AG04450 (cell line): ENCODE measurements at regions not wholly inside any gene's neighbourhood (a gene's known extent, or its start where the extent isn't known, plus 50 kb on each side); places are given as distances from the start of the nearest gene placed in this dataset.

Experiments used
- CTCF ChIA-PET: fragments of 300-600, 350-600 bp; formaldehyde crosslinking; extraction: SDS; loops from one replicate; lab custom pipeline; 2022; ENCODE audit warnings: antibody characterized with exemption, inconsistent platforms; lab: Charles Lee
- POLR2A ChIA-PET: fragments of 350-600 bp; formaldehyde crosslinking; extraction: SDS; loops from one replicate; lab custom pipeline; 2021; ENCODE audit warnings: antibody characterized with exemption, inconsistent platforms; lab: Yijun Ruan, JAX
- DNase-seq: peaks from one replicate; pipeline ENCODE4 v3.0.0-alpha.2; 2011; ENCODE audit warnings: low read depth, low spot score
- H3K27ac ChIP-seq: one replicate; pipeline ENCODE4 v1.5.1; 2012; ENCODE audit warnings: low read depth, low read length, control low read depth
- H3K27me3 ChIP-seq: one replicate; pipeline ENCODE4 v1.6.0; 2012; ENCODE audit warnings: low read length; ENCODE audit not compliant: control insufficient read depth, insufficient read depth
- H3K4me3 ChIP-seq: 2 replicates; pipeline ENCODE4 v1.5.1; 2011; ENCODE audit warnings: mild to moderate bottlenecking, low read depth, low read length, control low read depth
- H3K9me3 ChIP-seq: 2 replicates; pipeline ENCODE4 v1.5.1; 2012; ENCODE audit warnings: low read length; ENCODE audit not compliant: control insufficient read depth, insufficient read depth
- TF ChIP-seq, protein P1 (sequence below): IDR thresholded peaks from 2 replicates; pipeline ENCODE4 v1.5.1; 2011; ENCODE audit warnings: low read depth, low read length, control low read depth, inconsistent platforms

DNA sequence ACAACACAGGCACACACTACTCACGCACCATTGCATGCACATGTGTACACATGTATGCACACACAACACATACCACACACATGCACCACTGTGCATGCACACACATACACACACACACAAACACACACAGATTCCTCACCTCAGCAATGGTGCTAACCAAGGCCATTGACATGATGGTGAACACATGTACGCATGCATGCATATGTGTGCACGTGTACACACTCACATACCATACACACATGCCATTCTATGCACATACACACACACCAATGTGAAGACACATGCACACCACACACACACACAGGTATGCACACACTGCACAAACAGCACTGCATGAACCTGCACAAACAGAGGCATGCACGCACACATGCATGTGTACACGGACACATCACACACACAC lies 976.0 kb downstream of the DCDC2C start:
- DNase-seq: no peak
- TF ChIP-seq, protein P1, sequence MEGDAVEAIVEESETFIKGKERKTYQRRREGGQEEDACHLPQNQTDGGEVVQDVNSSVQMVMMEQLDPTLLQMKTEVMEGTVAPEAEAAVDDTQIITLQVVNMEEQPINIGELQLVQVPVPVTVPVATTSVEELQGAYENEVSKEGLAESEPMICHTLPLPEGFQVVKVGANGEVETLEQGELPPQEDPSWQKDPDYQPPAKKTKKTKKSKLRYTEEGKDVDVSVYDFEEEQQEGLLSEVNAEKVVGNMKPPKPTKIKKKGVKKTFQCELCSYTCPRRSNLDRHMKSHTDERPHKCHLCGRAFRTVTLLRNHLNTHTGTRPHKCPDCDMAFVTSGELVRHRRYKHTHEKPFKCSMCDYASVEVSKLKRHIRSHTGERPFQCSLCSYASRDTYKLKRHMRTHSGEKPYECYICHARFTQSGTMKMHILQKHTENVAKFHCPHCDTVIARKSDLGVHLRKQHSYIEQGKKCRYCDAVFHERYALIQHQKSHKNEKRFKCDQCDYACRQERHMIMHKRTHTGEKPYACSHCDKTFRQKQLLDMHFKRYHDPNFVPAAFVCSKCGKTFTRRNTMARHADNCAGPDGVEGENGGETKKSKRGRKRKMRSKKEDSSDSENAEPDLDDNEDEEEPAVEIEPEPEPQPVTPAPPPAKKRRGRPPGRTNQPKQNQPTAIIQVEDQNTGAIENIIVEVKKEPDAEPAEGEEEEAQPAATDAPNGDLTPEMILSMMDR: no peak
- Histone ChIP-seq H3K27ac (no peak overlapping the region), H3K4me3 (no peak overlapping the region), H3K27me3 (no peaks in the 10 kb centered on the region), H3K9me3 (peaks cover 30% of the 10 kb centered on the region)
- POLR2A ChIA-PET: no interaction called here
- CTCF ChIA-PET: no interaction called here

DNA sequence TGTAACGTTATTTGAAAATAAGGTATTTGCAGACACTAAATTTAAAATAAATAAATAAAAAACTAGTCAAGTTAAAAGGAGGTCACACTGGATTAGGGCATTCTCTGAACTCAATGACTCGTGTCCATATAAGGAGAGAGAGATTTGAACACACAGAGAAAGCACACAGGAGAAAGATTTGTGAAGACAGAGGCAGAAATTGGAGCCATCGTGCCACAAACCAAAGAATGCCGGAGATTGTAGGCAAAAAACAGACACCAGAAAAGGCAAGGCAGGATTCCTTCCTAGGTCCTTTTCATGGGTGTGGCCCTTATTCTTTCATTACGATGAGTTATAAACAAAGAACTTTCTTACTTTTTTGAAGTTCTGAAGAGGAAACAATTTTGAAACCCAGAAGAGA lies 981.5 kb downstream of the DCDC2C start:
- no peak for DNase-seq
- Histone ChIP-seq H3K27ac (no peak overlapping the region), H3K9me3 (peaks cover 7% of the 10 kb centered on the region), H3K27me3 (no peaks in the 10 kb centered on the region), H3K4me3 (no peak overlapping the region)
- ChIA-PET POLR2A (no interaction called here), CTCF (no interaction called here)
- TF ChIP-seq, protein P1: no peak

DNA sequence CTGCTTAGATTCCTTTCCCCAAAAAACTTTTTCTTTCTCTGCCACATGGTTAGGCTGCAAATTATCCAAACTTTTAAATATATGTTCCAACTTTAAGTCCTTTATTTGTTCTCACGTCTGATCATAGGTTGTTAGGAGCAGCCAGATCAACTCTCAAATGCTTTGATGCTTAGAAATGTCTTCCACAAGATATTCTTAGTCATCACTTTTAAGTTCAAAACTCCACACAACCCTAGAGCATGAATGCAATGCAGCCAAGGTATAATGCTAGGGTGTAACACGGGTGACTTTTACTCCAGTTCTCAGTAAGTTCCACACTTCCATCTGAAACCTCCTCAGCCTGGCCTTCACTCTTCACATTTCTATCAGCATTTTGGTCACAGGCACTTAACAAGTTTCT lies 987.5 kb downstream of the DCDC2C start:
- TF ChIP-seq, protein P1: no peak
- ChIA-PET CTCF (no interaction called here), POLR2A (no interaction called here)
- no peak overlapping the region for H3K27ac ChIP-seq
- H3K4me3 ChIP-seq: no peak overlapping the region
- DNase-seq: no peak
- no peaks in the 10 kb centered on the region for H3K27me3 ChIP-seq
- peaks cover 10% of the 10 kb centered on the region for H3K9me3 ChIP-seq

DNA sequence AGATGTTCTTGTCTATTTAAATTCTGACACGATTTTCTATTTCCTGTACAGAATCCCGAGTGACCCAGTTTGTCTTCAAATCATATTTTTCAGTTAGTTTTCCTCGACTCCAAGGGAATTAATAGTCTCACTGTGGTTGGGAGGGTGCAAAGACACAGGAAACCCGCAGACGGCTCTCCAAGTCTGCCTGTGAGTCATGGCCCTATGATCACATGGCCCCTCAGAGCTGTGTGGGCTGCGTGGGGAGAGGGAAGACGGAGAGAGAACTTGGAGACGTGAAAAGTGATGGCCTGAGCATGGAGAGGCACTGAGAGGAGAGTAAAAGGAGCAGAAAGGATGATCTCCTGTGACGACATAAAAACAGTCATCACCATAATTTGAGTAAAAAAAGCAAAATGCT lies 989.9 kb downstream of the DCDC2C start:
- TF ChIP-seq, protein P1: no peak
- no peaks in the 10 kb centered on the region for H3K27me3 ChIP-seq
- no peak overlapping the region for H3K27ac ChIP-seq
- no peak overlapping the region for H3K4me3 ChIP-seq
- H3K9me3 ChIP-seq: peaks cover 12% of the 10 kb centered on the region
- CTCF ChIA-PET: no interaction called here
- DNase-seq: no peak
- POLR2A ChIA-PET: no interaction called here

DNA sequence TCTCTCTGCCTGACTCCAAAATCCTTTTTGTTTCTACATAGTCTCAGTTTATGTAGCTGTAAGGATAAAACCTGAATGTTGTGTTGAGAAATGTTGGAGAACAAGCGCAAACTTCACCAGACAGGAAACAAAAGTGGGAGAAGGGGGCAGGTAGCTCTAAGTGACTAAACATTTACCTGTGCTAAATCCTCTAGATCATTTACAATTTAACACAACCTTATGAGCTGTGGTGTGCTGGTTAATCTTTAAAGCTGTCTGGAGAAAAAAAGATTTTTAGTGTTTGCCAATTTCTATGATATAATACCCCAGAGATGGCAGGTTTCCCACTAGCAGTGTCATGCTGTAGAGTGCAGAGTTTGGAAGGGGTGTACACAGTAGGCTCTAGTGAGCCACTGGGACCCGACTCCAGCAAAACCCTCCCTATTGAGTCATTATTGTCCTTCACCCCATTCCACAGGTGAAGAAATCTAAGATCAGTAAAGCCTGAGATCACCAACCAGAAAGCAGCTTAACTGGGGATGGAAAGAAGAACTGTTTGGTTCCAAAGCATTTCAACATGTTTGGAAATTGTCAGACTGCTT lies 992.0 kb downstream of the DCDC2C start:
- H3K4me3 ChIP-seq: no peak overlapping the region
- ChIA-PET POLR2A (no interaction called here), CTCF (no interaction called here)
- H3K27ac ChIP-seq: no peak overlapping the region
- no peaks in the 10 kb centered on the region for H3K27me3 ChIP-seq
- DNase-seq: no peak
- TF ChIP-seq, protein P1: no peak
- peaks cover 12% of the 10 kb centered on the region for H3K9me3 ChIP-seq
